GM23248 (cell line): ENCODE measurements at regions not wholly inside any gene's neighbourhood (a gene's known extent, or its start where the extent isn't known, plus 50 kb on each side); places are given as distances from the start of the nearest gene placed in this dataset.
A peak's percentile ranks its signal among the peaks of the same experiment; 100 is the strongest.
"Not testable (repeated sequence)": the region's sequence is repeated elsewhere in the genome, so short reads cannot be mapped to it uniquely, and the experiment has no call there.

ENCODE experiments used
- DNase-seq: peaks from one replicate; pipeline ENCODE4 v3.0.0-alpha.2; 2015
- H2AFZ ChIP-seq: fragments of 200-600 bp; sonication (generic); 2 replicates; pipeline ENCODE4 v1.6.1; 2016; ENCODE audit warnings: antibody characterized with exemption
- H3F3A ChIP-seq: fragments of 200-600 bp; sonication (generic); 2 replicates; pipeline ENCODE4 v1.6.1; 2016; ENCODE audit warnings: mild to moderate bottlenecking, antibody characterized with exemption, mixed run types; ENCODE audit not compliant: insufficient read depth
- H3K27ac ChIP-seq: fragments of 200-600 bp; sonication (generic); 2 replicates; pipeline ENCODE4 v1.5.1; 2016; ENCODE audit warnings: mild to moderate bottlenecking
- H3K27me3 ChIP-seq: fragments of 200-600 bp; sonication (generic); replicated peaks from 2 replicates; pipeline ENCODE4 v1.6.1; 2016; ENCODE audit warnings: mild to moderate bottlenecking; ENCODE audit not compliant: insufficient read depth
- H3K36me3 ChIP-seq: fragments of 200-600 bp; sonication (generic); 2 replicates; pipeline ENCODE4 v1.6.1; 2016; ENCODE audit warnings: low read depth, mild to moderate bottlenecking
- H3K4me1 ChIP-seq: fragments of 200-600 bp; sonication (generic); 2 replicates; pipeline ENCODE4 v1.6.1; 2016; ENCODE audit warnings: mild to moderate bottlenecking; ENCODE audit not compliant: insufficient read depth
- H3K4me2 ChIP-seq: fragments of 200-600 bp; sonication (generic); one replicate; pipeline ENCODE4 v1.6.1; 2016; ENCODE audit warnings: mild to moderate bottlenecking; ENCODE audit not compliant: unreplicated experiment
- H3K4me3 ChIP-seq: fragments of 200-600 bp; sonication (generic); 2 replicates; pipeline ENCODE4 v1.5.1; 2016; ENCODE audit warnings: mild to moderate bottlenecking
- H3K79me2 ChIP-seq: fragments of 200-600 bp; sonication (generic); 2 replicates; pipeline ENCODE4 v1.6.1; 2016; ENCODE audit warnings: mild to moderate bottlenecking; ENCODE audit not compliant: insufficient read depth
- H3K9ac ChIP-seq: fragments of 200-600 bp; sonication (generic); 2 replicates; pipeline ENCODE4 v1.6.1; 2016; ENCODE audit warnings: mild to moderate bottlenecking
- H3K9me2 ChIP-seq: fragments of 200-600 bp; sonication (generic); 2 replicates; pipeline ENCODE4 v1.6.1; 2016; ENCODE audit warnings: mixed run types, mild to moderate bottlenecking, moderate library complexity; ENCODE audit not compliant: insufficient read depth
- H3K9me3 ChIP-seq: fragments of 200-600 bp; sonication (generic); one replicate; pipeline ENCODE4 v1.6.1; 2017; ENCODE audit warnings: low read depth
- H4K20me1 ChIP-seq: fragments of 200-600 bp; sonication (generic); 2 replicates; pipeline ENCODE4 v1.6.0; 2016; ENCODE audit not compliant: insufficient read depth
- EZH2 ChIP-seq: fragments of 200-600 bp; sonication (generic); IDR thresholded peaks from 2 replicates; pipeline ENCODE4 v1.6.1; 2018; ENCODE audit warnings: antibody characterized with exemption, mild to moderate bottlenecking; ENCODE audit not compliant: insufficient read depth, poor library complexity, severe bottlenecking
- EZH2phosphoT487 ChIP-seq: fragments of 200-600 bp; sonication (generic); IDR thresholded peaks from 2 replicates; pipeline ENCODE4 v1.6.1; 2018; ENCODE audit warnings: antibody characterized with exemption, moderate library complexity, mild to moderate bottlenecking, low read depth; ENCODE audit not compliant: insufficient read depth
- WGBS, 2 experiments: methylation state at CpG; one replicate each; pipeline ENCODE4 v1.1.6; 2015 to 2017; ENCODE audit warnings: low lambda C conversion rate in 2 of 2, low coverage in 1 of 2; ENCODE audit errors: missing lambda C conversion rate in 2 of 2; 5-methylcytosine and 5-hydroxymethylcytosine counted together
- in situ Hi-C: fragments of 300-500 bp; cut with MboI; formaldehyde crosslinking; loops from 2 replicates; pipeline ENCODE4 v1.15.0; 2020

- Histone ChIP-seq H3K79me2 (no peaks in the 10 kb centered on the region), H3K27me3 (no peaks in the 10 kb centered on the region), H3K4me2 (no peak overlapping the region), H3K36me3 (no peaks in the 10 kb centered on the region), H2AFZ (no peak overlapping the region), H3K9me2 (no peaks in the 10 kb centered on the region), H4K20me1 (no peaks in the 10 kb centered on the region), H3K4me3 (no peak overlapping the region), H3K4me1 (no peaks in the 10 kb centered on the region), H3K27ac (no peak overlapping the region), H3K9ac (no peak overlapping the region), H3K9me3 (no peaks in the 10 kb centered on the region), H3F3A (no peaks in the 10 kb centered on the region)
- DNase-seq: no peak
- in situ Hi-C loops: no loop called here
- TF ChIP-seq EZH2 (no peak), EZH2phosphoT487 (no peak)
- WGBS, 2 experiments: 24 to 34% methylated on average over 6 of the region's 6 CpGs
These were observed 260.6 kb downstream of the TRIML1 start for GRCh38 chr4:188399834-188400233.

- H3K4me2 ChIP-seq: no peak overlapping the region
- H3K27ac ChIP-seq: 0 out of 2 replicates have a peak overlapping the region, but pooled peaks have one; percentile 8
- no peak overlapping the region for H2AFZ ChIP-seq
- no peaks in the 10 kb centered on the region for H3F3A ChIP-seq
- no peak for TF ChIP-seq EZH2phosphoT487
- no peak for TF ChIP-seq EZH2
- in situ Hi-C loops: no loop called here
- no peaks in the 10 kb centered on the region for H3K4me1 ChIP-seq
- H3K9me3 ChIP-seq: no peaks in the 10 kb centered on the region
- 1 to 4% methylated on average over 2 of the region's 2 CpGs for WGBS, 2 experiments
- H3K36me3 ChIP-seq: no peaks in the 10 kb centered on the region
- H3K9me2 ChIP-seq: no peaks in the 10 kb centered on the region
- H3K4me3 ChIP-seq: no peak overlapping the region
- no peaks in the 10 kb centered on the region for H3K79me2 ChIP-seq
- no peaks in the 10 kb centered on the region for H4K20me1 ChIP-seq
- H3K9ac ChIP-seq: no peak overlapping the region
- DNase-seq: peak; percentile 14
- H3K27me3 ChIP-seq: no peaks in the 10 kb centered on the region
These were observed 261.2 kb downstream of the TRIML1 start for GRCh38 chr4:188400451-188400850.

GRCh38 chr4:188403272-188403671, 264.0 kb downstream of the TRIML1 start:
- Histone ChIP-seq H3F3A (no peaks in the 10 kb centered on the region), H3K4me3 (no peak overlapping the region), H3K9ac (no peak overlapping the region), H3K9me2 (no peaks in the 10 kb centered on the region), H3K79me2 (no peaks in the 10 kb centered on the region), H3K4me1 (no peaks in the 10 kb centered on the region), H3K27me3 (no peaks in the 10 kb centered on the region), H2AFZ (no peak overlapping the region), H4K20me1 (no peaks in the 10 kb centered on the region), H3K9me3 (no peaks in the 10 kb centered on the region), H3K27ac (no peak overlapping the region), H3K4me2 (no peak overlapping the region), H3K36me3 (no peaks in the 10 kb centered on the region)
- no peak for TF ChIP-seq EZH2phosphoT487
- no peak for TF ChIP-seq EZH2
- whole genome bisulfite sequencing, 2 experiments: 42 to 55% methylated on average over 5 to 6 of the region's 6 CpGs
- in situ Hi-C loops: no loop called here
- DNase-seq: no peak

- H3K9me3 ChIP-seq, H3K4me3 ChIP-seq, H2AFZ ChIP-seq, H4K20me1 ChIP-seq, H3K4me2 ChIP-seq, H3K36me3 ChIP-seq, H3K79me2 ChIP-seq, H3K9me2 ChIP-seq, H3K4me1 ChIP-seq, in situ Hi-C loops, H3K27me3 ChIP-seq, H3F3A ChIP-seq, H3K9ac ChIP-seq: not testable (repeated sequence)
- DNase-seq: peak; percentile 24
- peak overlapping the region; percentile 43 for H3K27ac ChIP-seq
- WGBS, 2 experiments: 50 to 51% methylated on average over 13 to 14 of the region's 14 CpGs
These were observed 266.0 kb downstream of the TRIML1 start for GRCh38 chr4:188405071-188405835.
